H4 (cell line): ENCODE measurements at regions not wholly inside any gene's neighbourhood (a gene's known extent, or its start where the extent isn't known, plus 50 kb on each side); places are given as distances from the start of the nearest gene placed in this dataset.

ENCODE experiments used
- DNase-seq: peaks from one replicate; pipeline ENCODE4 v3.0.0-alpha.2; 2015; ENCODE audit warnings: low spot score

GRCh38 chr6:2562721-2563451, 187.8 kb downstream of the MYLK4 start:
- DNase-seq = no peak

GRCh38 chr6:2560917-2561698, 189.6 kb downstream of the MYLK4 start:
- no peak for DNase-seq

- no peak for DNase-seq
These were observed 190.4 kb downstream of the MYLK4 start for GRCh38 chr6:2560140-2560818.

- DNase-seq = no peak
These were observed 191.6 kb downstream of the MYLK4 start for GRCh38 chr6:2558861-2559801.

- no peak for DNase-seq
These were observed 192.5 kb downstream of the MYLK4 start for GRCh38 chr6:2558098-2558680.

GRCh38 chr6:2557181-2557720, 193.5 kb downstream of the MYLK4 start:
- no peak for DNase-seq

- DNase-seq = no peak
These were observed 194.0 kb downstream of the MYLK4 start for GRCh38 chr6:2556761-2557160.

- no peak for DNase-seq
These were observed 196.0 kb downstream of the MYLK4 start for GRCh38 chr6:2554651-2555260.

- DNase-seq = no peak
These were observed 198.1 kb downstream of the MYLK4 start for GRCh38 chr6:2552526-2553154.

GRCh38 chr6:2551705-2552104, 199.0 kb downstream of the MYLK4 start:
- no peak for DNase-seq

- no peak for DNase-seq
These were observed 200.5 kb downstream of the MYLK4 start for GRCh38 chr6:2550247-2550646.

GRCh38 chr6:2549834-2550233, 200.9 kb downstream of the MYLK4 start:
- DNase-seq = no peak

- DNase-seq = no peak
These were observed 203.4 kb downstream of the MYLK4 start for GRCh38 chr6:2547355-2547754.

GRCh38 chr6:2546901-2547300, 203.8 kb downstream of the MYLK4 start:
- DNase-seq = no peak

- DNase-seq = no peak
These were observed 205.2 kb downstream of the MYLK4 start for GRCh38 chr6:2545383-2546038.

- DNase-seq = no peak
These were observed 207.4 kb downstream of the MYLK4 start for GRCh38 chr6:2543321-2543720.

GRCh38 chr6:2542858-2543218, 207.9 kb downstream of the MYLK4 start:
- peak; percentile 93 for DNase-seq

GRCh38 chr6:2542101-2542857, 208.4 kb downstream of the MYLK4 start:
- no peak for DNase-seq

GRCh38 chr6:2536451-2536850, 214.3 kb downstream of the MYLK4 start:
- DNase-seq = no peak
